DMS153 treated with DMSO at 0.1 percent for 48 hours (cell line): ENCODE measurements at regions not wholly inside any gene's neighbourhood (a gene's known extent, or its start where the extent isn't known, plus 50 kb on each side); places are given as distances from the start of the nearest gene placed in this dataset.

Experiments used
- DNase-seq: peaks from one replicate; lab custom pipeline; 2025; ENCODE audit not compliant: unreplicated experiment; lab: John Stamatoyannopoulos, UW

DNA sequence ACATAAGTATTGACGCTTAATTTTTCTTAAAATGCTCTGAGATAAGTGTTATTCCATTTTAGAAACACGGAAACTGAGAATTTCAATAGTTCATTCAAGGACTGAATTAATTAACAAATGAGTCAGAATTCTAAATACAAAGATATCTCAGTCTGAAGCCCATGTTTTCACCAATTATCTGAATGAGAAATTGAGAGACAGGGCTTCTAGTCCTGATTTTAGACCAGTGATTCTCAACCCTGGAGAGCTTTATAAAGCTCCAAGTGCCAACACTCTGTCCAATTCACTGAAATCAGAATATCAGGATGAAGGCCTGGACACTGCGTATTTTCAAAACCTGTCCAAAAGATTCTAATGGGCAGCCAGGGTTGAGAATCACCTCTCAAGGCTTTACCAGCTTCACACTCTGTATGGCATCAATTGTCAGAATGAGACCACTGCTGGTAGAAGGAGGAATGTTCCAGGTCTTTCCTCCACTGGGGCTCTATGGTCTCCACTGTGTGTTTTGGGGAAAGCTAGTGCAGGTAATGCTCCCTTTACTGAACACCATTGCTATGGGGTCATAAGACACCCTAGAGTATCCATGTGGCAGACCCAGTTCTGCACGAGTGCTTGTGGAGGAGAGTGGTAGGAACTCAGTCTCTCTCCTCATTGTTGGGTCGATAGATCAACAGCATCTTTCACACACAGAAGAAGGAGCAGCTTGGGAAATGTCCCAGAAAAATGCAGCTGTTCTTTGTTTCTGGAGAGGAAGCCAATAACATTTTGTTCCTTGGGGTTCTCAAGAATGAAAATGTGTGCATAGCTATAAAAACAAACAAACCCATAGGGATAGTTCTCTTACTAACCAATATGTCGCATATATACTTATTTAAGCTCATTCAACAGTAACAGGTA, 99.7 kb upstream of the OSMR start:
- no peak for DNase-seq

DNA sequence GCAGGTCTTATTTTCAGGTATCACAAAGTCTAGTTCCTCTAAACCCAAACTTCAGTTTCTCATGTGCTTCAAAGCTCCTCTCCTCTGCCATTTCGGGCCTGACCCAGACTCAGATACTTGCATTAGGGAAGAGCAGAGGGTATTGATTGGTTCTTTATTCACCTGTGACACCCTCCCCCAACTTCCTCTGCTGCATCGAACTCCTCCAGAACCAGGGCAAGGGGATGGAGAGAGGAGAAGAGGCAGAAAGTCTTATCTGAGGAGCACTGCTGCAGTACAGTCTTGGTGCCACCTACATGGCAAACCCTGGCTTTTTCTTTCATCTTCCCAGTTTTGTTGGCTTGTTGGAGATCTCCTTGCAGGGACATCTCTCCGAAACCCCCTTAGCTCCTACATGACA, 96.0 kb upstream of the OSMR start:
- DNase-seq, result no peak

- no peak for DNase-seq
Measured at GRCh38 chr5:38751103-38751502, 94.7 kb upstream of the OSMR start.

DNA sequence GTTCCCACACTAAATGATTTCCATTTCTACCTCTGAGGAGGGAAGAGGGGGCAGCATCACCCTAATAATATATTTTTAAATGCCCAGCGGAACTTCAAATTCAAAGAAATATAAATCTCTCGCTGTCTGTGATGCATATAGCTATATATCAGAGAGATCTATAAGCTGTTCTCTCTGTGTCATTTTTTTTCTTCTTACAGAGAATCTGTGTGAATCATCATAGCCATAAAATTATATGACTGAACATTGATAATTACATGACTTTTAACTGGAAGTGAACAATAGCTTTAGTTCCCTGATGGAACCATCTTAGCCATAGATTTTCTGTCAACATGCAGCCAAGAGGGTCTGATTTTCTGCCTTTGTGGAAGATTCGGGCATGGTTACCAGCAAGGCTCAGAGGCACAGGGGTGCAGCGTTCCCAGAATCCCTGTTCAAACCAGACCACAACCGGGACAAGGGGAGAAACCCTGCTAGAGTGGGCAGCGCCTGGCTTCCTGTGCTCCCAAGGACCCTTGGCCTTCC, 93.7 kb upstream of the OSMR start:
- no peak for DNase-seq

DNA sequence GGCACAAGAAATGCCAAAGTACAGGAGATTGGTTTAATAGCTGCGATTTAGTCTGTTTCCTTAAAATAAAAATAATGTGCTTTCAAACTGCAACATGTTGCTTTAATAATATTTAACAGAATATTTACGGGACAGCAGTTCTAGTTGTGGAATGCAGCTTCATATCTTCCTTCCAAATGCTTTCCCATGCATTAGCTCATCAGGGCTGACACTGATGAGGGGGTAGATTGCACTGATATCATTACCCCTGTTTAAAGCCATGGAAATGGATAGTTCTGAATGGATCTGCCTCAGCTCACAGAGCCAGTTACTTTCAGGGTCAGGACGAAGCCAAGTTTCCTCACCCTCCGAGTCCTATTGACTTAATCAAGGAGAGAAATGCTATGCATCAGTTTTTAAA, 93.2 kb upstream of the OSMR start:
- DNase-seq, result no peak

DNA sequence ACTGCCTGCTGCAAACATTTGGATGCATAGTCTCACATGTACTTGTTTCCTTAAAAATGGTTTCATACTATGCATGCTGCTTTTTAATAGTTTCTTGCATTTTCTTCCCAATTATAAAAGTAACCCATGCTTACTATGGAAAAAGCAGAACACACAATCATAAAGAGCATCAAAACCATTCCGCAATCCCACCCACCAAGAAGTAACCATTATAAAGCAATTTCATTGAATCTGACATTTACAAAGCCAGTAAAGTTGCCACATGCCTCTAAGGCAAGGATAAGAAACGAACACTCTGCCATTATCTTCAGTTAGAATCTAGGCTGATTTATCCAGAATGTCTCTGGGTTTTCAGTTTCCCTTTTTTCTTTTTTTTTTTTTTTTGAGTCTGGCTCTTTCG, 92.7 kb upstream of the OSMR start:
- DNase-seq, result no peak

DNA sequence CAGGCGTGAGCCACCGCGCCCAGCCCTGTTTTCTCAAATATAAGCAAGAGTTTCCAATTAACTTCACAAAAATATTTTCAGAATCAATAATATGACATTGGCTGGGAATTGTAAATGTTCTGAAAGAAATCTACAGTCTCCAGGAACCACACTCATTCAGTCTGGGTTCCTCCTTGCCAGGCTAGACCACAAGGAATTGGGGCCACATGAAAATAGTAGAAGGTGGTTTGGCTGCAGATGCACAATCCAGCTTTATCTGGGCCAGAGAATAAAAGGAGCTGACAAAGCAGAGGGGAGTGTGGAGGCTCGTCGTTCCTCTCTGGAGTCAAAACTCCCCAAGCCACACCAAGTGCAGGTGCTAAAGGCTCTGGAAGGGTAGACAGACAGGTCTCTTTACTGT, 92.0 kb upstream of the OSMR start:
- DNase-seq, result no peak

- no peak for DNase-seq
Measured at GRCh38 chr5:38755181-38755580, 90.6 kb upstream of the OSMR start.

GRCh38 chr5:38756068-38756467, 89.7 kb upstream of the OSMR start:
- no peak for DNase-seq

GRCh38 chr5:38757451-38758245, 88.2 kb upstream of the OSMR start:
- DNase-seq, result no peak

GRCh38 chr5:38758774-38759600, 86.8 kb upstream of the OSMR start:
- peak; percentile 68 for DNase-seq

DNA sequence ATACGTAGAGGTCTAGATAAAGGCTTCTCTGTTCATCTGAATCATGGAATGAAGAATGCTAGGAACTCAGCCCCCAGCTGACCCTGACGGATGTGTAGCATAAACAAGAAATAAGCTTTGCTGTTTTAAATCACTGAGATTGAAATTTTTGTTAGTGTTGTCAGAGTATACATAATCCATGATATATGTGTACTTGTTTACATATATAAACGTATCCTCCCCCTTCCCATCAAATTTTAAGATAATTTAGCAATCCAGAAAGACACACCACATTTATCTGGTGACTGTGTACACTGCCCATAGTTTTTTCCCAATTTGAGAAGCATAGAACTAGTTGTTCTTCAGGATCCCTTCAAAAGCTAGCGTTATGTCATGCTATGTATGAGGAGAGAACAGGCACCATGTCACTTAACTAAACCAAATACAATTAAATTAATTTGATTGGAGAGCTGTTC, 80.8 kb upstream of the OSMR start:
- DNase-seq, result no peak

GRCh38 chr5:38765399-38765861, 80.4 kb upstream of the OSMR start:
- no peak for DNase-seq

- no peak for DNase-seq
Measured at GRCh38 chr5:38766151-38766550, 79.7 kb upstream of the OSMR start.

GRCh38 chr5:38768412-38769211, 77.2 kb upstream of the OSMR start:
- DNase-seq, result no peak

GRCh38 chr5:38772471-38772870, 73.3 kb upstream of the OSMR start:
- DNase-seq, result no peak

DNA sequence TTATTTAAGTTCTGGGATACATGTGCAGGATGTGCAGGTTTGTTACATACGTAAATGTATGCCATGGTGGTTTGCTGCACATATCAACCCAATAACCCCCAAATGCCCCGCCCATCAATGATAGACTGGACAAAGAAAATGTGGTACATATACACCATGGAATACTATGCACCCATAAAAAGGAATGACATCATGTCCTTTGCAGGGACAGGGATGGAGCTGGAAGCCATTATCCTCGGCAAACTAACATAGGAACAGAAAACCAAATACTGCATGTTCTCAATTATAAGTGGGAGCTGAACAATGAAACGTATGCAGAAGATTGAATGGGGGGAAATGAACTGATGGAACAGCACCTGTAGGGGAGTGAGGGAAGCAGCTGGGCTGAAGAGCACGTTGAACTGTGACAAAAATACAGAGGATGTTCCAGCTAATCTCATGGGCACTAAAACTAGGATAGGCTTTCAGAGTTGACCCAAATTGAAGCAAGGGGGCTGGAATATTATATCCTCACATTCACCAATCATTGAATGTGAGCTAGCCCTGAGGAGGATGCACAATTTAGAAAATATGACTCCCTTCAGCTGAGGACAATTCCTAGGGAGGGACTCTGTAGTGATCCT, 70.5 kb upstream of the OSMR start:
- no peak for DNase-seq

DNA sequence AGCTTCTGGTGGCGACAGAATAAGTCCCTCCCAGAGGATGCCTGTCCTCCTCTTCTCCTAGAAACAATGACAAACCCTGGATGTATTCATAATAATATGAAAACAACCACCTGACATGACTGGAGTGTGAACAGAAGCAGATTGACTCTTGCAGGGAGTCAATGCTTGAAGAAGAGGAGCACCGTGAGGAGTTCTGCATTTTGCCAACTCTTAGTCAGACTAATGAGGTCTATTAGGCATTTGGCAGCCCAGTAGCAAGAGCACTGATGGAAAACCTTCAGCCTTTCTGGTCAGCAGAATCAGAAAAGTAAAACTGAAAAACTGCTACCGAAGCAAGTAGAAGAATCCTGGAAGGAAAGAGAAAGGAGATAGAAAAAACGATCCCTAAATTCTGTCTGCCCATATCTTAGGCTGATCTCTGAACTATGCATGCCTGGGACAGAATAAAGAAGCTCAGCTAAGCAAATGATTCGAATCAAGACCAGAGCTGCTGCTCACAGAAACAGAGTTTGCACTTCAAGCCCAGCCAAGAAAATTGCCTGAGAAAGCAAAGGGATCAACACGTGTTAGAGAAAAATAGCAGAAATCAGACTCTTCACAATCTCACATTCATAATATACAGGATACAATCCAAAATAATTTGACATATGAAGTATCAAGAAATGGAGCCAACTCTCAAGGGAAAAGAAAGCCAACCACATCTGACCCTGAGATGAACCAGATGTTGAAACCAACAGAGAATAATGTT, 69.5 kb upstream of the OSMR start:
- no peak for DNase-seq

DNA sequence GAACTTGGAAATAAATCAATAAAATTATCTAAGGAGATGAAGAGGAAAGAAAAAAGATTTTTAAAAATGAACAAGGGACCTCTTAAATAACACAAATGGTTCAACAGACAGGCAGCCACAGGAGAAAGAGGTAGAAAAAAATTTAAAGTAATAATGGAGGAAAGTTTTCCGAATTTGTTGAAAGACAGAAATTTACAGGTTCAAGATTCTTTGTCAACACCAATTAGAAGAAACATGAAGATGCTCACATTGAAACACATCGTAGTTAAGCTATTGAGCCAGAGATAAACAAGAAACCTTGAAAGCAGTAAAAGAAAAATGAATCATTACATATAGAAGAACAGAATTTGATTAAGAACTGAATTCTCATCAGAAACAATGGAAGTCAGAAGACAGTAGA, 68.7 kb upstream of the OSMR start:
- no peak for DNase-seq
